22Rv1 (cell line): ENCODE measurements at regions not wholly inside any gene's neighbourhood (a gene's known extent, or its start where the extent isn't known, plus 50 kb on each side); places are given as distances from the start of the nearest gene placed in this dataset.
A peak's percentile ranks its signal among the peaks of the same experiment; 100 is the strongest.

Source experiments
- H3K27ac ChIP-seq: fragments of 450-650 bp; 2 replicates; pipeline ENCODE4 v1.5.1; 2017
- CTCF ChIP-seq: fragments of 450-650 bp; IDR thresholded peaks from 2 replicates; pipeline ENCODE4 v1.5.1; 2017; ENCODE audit warnings: mild to moderate bottlenecking
- ZFX ChIP-seq: fragments of 450-650 bp; IDR thresholded peaks from 2 replicates; pipeline ENCODE4 v1.6.1; 2017; ENCODE audit warnings: antibody characterized with exemption, borderline replicate concordance

GRCh38 chr14:71327691-71328090, 420.4 kb downstream of the PCNX1 start:
- TF ChIP-seq CTCF: no peak
- TF ChIP-seq ZFX: no peak
- no peak overlapping the region for H3K27ac ChIP-seq

- no peak overlapping the region for H3K27ac ChIP-seq
- TF ChIP-seq CTCF: no peak
- no peak for TF ChIP-seq ZFX
These were observed 420.9 kb downstream of the PCNX1 start for GRCh38 chr14:71328183-71328582.

GRCh38 chr14:71328954-71329353, 421.7 kb downstream of the PCNX1 start:
- TF ChIP-seq ZFX (no peak), CTCF (no peak)

GRCh38 chr14:71331403-71331802, 424.1 kb downstream of the PCNX1 start:
- TF ChIP-seq ZFX (no peak), CTCF (no peak)
- H3K27ac ChIP-seq: no peak overlapping the region

More at GRCh38 chr14:71328954-71329353, 421.7 kb downstream of the PCNX1 start:
- no peak overlapping the region for H3K27ac ChIP-seq

GRCh38 chr14:71332476-71332875, 425.2 kb downstream of the PCNX1 start:
- TF ChIP-seq ZFX: no peak
- no peak for TF ChIP-seq CTCF
- no peak overlapping the region for H3K27ac ChIP-seq

GRCh38 chr14:71333705-71334104, 426.4 kb downstream of the PCNX1 start:
- no peak overlapping the region for H3K27ac ChIP-seq
- TF ChIP-seq ZFX (no peak), CTCF (no peak)

- TF ChIP-seq ZFX (no peak), CTCF (no peak)
- H3K27ac ChIP-seq: peak overlapping the region; percentile 18; the same call in 1 of the 2 replicates
These were observed 429.4 kb downstream of the PCNX1 start for GRCh38 chr14:71336489-71337192.
